ENCODE measurements at regions not wholly inside any gene's neighbourhood (a gene's known extent, or its start where the extent isn't known, plus 50 kb on each side); places are given as distances from the start of the nearest gene placed in this dataset.

- TF ChIP-seq CTCF (IDR thresholded peaks at IDR 0.05) = no peak
- TF ChIP-seq POLR2A (IDR thresholded peaks at IDR 0.05) = no peak
Observed at GRCh38 chr6:16950302-16950701, 151.5 kb upstream of the STMND1 start.

Measured in adrenal gland (tissue), 5 donors.